Fibroblast of lung (primary cell): ENCODE measurements at regions not wholly inside any gene's neighbourhood (a gene's known extent, or its start where the extent isn't known, plus 50 kb on each side); places are given as distances from the start of the nearest gene placed in this dataset.

ENCODE experiments used
- CTCF ChIP-seq, 2 donors: IDR thresholded peaks in 1 of 2; conservative IDR thresholded peaks in 1 of 2; 1 replicate in 1 of 2; 2 replicates in 1 of 2; pipeline ENCODE4 v1.5.1; 2011 to 2012; ENCODE audit warnings: low read length in 2 of 2, control low read depth in 1 of 2, inconsistent platforms in 1 of 2, low read depth in 1 of 2, mild to moderate bottlenecking in 1 of 2
- EZH2 ChIP-seq: IDR thresholded peaks from 2 replicates; pipeline ENCODE4 v1.5.1; 2012; ENCODE audit warnings: low read length, control low read depth, mild to moderate bottlenecking; ENCODE audit errors: missing control alignments

- TF ChIP-seq CTCF (conservative IDR thresholded peaks at IDR 0.05 in 1 of 2, IDR thresholded peaks at IDR 0.05 in 1 of 2; ENCODE audit: low read depth in 1 of 2, low read length in 2 of 2) (no peak), EZH2 (no peak)
Observed at GRCh38 chr1:221884821-221885220, 142.9 kb upstream of the DUSP10 start.
